Activated gamma-delta T cell (primary cell): ENCODE measurements at regions not wholly inside any gene's neighbourhood (a gene's known extent, or its start where the extent isn't known, plus 50 kb on each side); places are given as distances from the start of the nearest gene placed in this dataset.

Source experiments
- DNase-seq: peaks from one replicate; lab custom pipeline; 2025; lab: John Stamatoyannopoulos, UW

DNA sequence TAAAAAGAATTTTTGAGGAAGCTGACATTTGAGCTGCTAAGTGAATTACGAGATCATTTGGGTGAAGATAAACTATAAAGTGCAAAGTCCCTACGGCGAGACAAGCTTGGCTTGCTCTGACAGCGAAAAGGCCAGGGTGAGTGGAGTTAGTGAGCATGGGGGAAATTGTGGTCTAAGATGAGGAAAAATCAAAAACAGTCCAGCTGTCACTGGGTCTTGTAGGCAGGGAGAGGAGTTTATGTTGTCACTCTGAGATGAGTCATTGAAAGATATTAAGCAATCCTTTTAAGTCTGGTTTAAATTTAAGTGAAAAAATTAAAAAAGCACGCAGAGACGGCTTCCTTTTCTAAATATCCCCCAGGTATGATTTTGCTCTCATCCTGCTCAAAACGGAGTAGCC is 601.9 kb downstream of the MRPL39 start:
- DNase-seq: no peak

DNA sequence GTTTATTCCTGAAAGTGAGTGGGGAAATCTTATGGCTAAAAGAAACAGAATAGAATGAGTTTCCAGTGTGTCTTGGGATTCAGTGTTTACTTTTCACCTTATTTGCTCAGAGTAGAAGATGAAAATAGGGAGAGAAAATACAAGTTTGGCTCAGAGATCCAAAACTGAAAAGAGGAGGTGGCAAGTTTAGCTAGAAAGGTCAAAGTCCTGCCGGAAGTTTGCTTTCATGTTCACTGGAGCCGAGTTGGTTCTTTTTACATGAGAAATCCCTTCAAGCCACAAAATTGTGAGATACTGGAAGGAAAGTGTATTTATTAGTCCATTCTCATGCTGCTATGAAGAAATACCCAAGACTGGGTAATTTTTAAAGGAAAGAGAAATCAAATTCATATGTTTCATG is 604.6 kb downstream of the MRPL39 start:
- DNase-seq: no peak

DNA sequence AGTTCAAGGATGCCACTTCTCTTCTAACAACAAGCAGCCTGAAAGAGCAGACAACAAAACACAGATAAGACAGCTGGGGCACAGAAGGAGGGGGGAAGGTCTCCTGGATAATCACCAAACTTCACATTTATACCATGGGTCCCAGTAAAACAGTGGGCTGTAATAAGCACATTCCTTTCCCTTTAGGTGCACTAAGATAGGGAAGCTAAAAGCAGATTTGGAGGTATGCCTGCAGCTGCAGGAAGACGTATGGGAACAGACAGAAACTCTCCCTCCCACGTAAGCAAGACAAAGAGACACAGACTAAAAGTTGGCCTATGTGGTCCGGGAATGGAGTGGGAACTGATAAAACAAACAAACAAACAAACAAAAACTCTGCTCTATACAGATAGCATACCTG is 612.1 kb downstream of the MRPL39 start:
- no peak for DNase-seq

DNA sequence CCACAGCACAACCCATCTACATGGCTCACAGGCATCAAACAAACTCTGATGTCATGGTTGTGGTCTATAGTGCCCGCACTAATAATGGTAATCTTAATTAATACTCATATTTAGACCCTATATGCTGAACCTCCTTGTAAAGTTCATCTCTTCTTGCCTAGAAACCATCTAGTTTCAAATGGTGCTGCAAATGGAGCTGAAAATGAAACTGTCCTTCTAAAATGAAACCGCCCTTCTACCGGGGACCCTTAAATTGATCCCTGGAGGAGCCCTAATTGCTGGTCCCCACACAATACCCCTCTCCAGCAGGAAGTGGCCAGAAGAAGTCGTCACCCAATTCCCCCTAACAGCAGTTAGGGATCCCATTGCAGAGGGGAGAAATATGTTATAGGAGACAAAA is 612.6 kb downstream of the MRPL39 start:
- DNase-seq: no peak

DNA sequence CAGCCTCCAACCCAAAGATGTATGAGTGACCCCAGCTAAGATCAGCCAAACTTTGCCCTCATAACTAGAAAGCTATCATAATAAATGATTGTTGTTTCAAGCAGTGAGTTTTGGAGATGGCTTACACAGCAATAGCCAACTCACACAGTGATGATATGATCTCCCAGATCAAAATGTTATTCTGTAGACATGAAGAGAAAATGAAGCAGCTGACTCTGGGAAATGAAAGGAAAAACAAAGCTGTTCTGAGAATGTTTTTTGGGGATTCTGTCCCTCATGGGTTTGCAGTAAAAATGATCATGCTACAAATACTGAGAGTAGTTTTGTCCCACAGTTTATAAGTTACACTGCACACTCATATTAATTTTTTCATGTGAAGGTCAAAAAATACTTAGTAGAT is 617.8 kb downstream of the MRPL39 start:
- DNase-seq: no peak

DNA sequence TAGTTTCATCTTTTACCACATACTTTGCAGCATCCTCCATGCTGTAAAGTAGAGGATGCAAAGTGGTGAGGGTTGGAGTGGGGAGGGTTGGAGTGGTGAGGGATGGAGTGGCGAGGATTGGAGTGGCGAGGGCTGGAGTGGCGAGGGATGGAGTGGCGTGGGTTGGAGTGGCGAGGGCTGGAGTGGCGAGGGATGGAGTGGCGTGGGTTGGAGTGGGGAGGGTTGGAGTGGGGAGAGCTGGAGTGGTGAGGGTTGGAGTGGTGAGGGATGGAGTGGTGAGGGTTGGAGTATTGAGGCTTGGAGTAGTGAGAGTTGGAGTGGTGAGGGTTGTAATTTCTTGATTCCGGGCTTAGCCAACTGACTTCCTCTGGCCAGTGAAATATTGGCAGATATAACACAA is 618.3 kb downstream of the MRPL39 start:
- DNase-seq: no peak

DNA sequence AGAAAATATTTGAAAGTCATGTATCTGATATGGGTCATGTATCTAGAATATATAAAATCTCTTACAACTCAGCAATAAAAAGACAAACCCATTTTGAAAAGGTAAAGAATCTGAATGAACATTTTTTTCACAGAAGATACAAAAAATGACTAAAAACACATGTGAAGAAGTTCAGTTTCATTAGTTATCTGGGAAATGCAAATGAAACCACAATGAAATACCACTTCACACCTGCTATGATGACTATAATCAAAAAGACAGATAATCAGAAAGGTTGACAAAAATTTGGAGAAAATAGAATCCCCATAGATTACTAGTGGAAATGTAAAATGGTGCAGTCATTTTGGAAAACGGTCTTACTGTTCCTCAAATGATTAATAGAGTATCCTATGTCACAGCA is 631.0 kb downstream of the MRPL39 start:
- no peak for DNase-seq

DNA sequence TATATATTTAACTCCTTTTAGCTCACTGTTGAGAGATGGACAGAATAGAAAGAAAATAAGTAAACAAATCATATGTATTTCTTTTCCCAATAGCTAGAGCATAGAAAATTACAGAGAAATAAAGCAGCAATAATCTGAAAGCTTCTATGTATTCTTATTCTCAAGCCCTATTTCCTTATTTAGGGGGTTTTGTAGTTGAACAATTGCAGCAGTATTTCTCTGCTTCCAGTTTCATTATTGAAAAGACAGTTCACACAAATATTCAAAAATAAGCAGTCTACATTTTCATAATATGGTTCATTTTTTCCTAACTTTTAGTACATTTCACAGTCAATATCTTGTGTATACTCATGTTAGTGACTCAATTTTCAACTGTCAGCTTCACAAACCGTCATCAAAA is 638.2 kb downstream of the MRPL39 start:
- DNase-seq: no peak

DNA sequence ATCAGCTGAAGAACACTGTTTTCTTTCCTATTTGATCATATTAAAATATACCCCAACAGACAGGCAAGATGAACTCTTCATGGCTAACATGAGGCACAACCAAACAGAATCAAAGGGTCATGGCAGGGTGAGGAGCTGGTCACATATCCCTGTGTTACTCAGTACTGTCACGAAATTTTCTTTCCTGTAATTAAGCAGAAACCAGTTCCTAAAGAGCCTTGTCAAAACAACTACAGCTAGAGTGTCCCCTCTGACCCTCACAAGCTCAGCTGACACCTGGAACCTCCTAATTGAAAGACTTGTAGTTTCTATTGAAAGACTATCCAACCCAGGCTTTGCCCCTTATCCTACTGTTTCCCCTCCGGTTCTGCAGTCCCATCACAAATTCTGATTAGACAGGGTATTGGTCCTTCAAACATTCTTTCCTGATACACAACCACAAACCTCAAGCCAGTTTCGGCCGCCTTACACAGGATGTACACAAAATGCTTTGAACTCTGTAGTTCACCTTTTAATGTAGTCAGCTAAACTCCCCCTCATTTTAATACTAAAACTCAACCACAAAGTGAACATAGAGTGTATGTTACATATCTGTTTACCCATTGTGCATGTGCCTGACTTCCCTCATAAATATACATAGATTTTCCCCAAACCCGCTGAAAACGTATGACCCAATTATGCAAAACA is 651.9 kb downstream of the MRPL39 start:
- no peak for DNase-seq

DNA sequence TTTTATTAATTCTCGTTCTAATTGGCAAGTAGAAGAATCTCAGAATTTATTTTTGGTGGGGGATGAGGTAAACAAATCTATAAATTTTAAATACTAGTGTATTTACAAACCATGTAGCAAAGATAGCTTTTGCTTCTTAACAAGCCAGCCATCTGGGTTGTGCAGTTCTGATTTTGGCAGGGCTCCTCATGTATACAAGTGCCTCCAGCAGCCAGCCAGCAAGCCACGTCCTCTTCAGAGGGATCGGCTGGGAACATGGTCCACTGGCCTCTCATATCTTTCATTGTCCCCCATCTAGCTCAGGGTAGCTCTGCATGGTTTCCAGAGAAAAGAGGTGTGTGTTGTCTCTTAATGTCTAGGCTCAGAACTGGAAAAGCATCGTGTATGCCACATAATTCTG is 659.1 kb downstream of the MRPL39 start:
- DNase-seq: no peak

DNA sequence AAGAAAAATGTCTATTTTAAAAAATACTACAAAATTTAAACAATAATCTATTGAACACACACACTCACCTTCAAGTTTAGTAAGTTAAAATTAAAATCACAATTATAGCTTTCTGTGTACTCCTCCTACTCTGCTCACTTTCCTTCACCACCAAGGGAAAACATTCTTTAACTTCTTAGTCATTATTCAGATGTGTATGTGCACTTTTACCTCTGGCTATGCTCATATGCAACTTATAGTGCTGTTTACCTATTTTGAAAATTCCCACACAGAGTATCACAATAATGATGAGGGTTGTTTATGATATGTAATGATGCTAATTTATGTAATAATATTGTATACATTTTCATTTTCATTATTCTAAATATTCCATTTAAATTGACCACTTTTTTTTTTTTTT is 661.4 kb downstream of the MRPL39 start:
- no peak for DNase-seq

DNA sequence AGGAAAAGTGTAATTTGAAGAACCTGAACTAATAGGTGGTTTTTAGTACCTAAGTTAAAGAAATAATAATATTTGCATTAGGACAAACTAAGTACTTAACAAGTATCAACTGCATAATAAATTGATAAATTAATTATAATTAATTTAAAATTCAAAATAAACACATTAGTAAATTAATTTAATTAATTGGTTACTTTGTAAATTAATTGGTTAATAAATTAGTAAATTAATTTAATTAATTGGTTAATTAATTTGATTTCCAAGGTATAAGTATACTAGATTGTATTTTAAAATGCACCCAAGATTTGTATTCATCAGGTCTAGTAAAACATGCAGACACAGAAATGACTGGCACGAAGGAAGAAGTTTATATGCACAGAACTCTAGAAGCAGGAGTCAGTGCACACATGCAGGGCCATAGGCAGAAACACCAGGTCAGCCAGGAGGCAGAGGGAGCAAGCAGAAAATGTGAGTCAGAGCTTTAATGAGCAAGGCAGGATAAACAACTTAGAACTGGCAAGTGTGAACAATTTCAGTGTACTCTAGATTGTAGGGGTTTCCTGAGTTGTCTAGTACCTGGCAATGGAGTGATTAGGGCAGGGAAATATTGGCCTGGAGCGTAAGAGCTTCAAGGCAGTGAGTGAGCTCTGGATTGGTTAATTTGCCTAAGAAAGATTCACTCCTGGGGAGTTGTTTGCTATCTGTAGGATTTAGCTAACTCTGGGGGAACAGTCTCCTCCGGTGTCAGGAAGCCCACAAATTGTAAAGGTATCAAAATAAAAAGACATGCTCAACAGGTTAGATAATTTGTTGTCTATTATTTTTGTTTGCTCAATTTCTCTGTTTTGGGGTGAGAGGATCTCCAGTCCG is 665.7 kb downstream of the MRPL39 start:
- no peak for DNase-seq

DNA sequence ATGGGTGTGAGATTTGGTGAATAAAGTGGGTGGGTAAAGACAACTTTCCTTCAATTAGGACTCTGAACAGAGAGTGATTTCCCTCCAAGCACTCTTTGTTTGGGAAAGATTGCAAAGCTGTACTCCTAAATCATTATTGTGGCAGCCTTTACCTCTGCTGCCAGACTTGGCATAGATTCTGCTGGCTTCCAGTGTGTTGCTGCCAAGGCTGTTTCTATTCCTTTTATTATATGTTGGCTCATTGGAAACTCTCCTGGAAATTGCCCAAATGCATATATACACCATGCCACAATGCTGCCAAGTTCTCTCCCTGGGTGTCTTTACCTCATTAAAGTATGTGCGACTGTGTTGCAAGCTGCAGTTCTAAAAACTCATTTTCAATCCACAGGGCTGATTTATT is 668.0 kb downstream of the MRPL39 start:
- DNase-seq: no peak

DNA sequence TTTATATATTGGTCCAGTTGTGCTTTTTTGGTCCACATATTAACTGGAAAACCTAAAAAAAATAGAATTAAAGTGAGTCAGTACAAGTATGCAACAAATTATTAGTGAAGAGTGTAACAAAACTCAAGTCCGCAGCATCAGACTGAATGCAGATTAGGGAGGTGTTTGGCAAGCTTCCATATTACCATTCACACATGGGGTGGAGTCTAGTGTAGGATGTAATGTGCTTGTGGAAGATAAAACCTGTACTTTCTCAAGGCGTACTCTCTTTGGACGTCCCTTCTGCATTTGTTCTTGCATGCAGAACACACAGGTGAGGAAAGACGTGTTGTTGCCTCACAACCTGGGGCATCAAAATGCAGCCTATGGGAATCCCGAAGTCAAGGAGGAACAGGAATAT is 668.7 kb downstream of the MRPL39 start:
- no peak for DNase-seq

DNA sequence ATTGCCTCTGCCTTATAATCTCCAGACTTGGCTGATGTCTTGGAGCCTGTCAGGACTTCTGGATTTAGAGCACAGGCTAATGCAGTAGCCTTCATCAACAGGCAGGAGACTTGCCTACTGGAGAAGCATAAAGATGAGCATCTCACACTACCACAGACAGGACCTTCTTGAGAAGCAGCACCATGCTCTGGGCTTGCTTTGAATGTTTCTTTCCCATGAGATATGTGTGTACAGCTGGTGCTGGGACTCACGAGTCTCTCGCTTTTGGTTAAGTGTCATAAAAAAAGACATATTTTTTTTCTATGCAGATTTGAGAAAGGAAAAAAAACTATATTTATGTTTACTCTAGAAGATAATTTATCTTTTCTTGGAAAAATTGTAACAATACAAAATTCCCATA is 671.3 kb downstream of the MRPL39 start:
- DNase-seq: no peak

DNA sequence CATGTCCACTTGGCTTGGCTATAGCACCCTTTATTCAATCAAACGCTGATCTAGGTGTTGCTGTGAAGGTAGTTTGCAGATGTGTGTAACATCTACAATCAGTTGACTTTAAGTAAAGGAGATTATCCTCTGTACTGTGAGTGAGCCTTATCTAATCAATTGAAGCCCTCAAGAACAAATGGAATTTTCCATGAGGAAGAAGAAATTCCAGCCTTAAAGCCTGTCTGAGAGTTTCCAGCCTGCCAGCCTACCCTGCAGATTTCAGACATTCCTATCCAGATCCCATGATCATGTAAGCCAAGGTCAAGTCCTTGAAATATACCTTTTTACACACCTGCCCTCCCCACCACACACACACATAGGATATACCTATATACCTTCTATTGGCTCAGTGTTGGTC is 696.7 kb downstream of the MRPL39 start:
- no peak for DNase-seq

DNA sequence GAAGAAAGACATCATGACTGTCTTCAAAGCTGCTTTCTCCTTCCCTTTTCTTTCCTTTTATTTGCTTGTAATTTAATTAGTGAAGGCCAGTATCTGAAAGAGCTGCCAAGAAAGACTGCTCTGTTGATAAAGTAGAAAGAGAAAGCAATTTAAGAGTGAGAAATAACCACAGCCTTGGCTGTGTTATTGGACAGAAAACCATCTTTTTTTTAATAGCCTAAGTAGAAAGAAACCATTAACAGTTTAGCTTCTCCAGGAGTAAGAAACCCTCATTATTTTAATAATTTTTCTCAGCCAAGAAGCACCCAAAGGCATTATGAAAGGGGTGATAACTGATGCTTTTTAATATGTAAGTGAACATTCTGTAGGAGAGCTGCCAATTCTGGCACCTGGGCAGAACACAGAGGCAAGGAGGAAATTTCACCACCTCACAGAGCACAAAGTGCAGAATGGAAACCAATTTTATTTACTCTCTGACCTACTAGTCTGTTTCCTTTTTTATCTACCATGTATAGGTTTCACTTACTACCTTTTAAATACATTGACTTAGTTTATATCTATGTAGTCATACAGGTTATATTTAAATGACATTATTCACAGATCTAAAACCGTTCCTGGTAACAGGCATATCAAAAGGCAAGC is 703.2 kb downstream of the MRPL39 start:
- no peak for DNase-seq

DNA sequence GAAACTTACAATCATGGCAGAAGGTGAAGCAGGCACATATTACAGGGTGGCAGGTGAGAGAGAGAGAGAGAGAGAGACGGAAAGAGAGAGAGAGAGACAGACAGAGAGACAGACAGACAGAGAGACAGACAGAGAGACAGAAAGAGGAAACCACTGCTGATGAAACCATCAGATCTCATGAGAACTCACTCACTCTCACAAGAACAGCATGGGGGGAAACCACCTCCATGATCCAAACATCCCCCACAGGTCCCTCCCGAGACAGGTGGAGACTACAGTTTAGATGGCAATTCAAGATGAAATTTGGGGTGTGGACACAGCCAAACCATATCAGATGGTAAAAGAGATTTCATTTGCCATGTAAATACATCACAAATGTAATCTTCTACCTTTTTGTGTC is 708.1 kb downstream of the MRPL39 start:
- no peak for DNase-seq

DNA sequence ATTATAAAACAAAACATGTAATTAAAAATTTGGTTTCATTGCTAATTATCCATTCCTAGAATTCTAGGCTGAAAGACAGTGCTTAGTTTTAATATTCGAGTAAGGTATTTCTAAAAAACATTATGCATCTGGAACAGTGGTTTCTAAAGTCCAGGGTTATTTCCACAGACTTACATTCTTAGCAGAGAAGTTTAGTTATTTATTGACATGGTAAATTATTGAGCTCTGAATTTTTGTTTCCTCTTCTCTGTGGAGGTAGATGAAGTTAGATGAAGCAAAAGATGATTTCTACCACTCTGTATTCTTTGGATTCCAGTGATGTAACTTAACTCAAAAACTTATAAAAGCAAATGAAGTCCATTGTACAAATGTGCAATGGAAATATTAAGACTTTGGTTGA is 709.4 kb downstream of the MRPL39 start:
- DNase-seq: no peak

DNA sequence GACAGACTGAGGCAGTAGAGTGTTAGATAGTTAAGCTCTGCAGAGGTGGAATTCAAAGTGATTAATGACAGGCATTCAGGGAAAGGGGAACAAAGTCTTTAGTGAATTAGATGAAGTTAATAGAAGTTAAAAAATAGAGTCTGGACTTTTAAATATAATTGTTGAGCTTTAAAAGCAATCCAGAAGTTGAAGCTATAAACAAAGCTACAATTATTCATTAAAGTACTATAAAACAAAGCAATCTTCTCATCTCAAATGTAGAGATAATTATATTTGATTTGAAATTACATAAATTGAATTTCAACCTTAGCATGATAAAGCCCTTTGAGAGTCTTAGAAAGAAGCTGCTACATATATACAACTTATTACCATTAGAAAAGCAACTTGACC is 710.6 kb downstream of the MRPL39 start:
- no peak for DNase-seq

DNA sequence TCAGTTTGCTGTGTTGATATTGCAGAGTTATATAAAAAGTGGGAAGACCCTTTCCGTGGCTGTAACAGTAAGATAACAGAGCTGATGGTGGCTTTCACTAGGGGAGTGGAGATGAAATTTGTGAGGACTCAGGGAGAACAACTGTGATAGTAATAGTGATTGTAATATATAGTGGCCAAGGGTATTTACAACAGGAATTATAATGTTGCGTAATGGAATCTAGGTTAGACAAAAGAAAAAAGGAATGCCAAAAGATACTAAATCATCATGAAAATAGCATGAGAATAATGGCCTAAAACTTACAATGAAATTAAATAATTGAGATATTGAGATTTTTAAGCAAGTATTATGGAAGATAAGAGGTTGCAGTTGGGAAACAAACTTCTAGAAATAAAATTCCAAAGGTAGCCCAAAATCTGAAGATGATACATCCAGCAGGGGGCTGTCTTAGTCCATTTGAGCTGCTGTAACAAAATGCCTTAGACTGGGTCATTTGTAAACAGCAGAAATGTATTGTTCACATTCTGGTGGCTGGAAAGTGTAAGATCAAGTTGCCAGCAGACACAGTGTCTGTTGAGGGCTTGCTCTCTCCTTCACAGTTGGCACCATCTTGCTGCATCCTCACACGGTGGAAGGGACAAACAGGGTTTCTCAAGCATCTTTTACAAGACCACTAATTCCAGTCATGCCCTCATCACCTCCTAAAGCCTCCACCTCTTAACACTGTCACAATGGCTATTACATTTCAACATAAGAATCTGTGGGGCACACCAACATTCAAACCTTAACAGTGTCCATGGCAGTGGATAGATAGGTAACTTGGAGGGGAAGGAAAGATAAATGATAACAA is 711.2 kb downstream of the MRPL39 start:
- DNase-seq: no peak

DNA sequence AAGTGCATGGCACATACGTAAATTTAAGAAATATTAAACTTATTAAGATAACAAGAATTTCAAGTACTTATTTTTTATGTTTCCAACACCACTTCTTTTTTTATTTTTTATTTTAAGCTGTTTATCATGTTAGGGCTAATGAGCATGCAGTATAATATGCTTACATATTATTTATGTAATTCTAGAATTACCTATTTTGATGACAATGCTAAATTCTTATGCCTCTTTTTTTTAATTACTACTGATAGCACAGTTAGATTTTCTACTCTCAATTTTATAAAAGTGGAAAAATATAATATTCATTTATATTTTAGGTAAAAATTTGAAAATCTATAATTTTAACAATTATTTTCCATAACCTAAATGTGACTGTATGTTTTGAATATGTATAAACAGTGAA is 713.0 kb downstream of the MRPL39 start:
- DNase-seq: no peak
